ENCODE measurements at regions not wholly inside any gene's neighbourhood (a gene's known extent, or its start where the extent isn't known, plus 50 kb on each side); places are given as distances from the start of the nearest gene placed in this dataset.
"Not testable (repeated sequence)": the region's sequence is repeated elsewhere in the genome, so short reads cannot be mapped to it uniquely, and the experiment has no call there.

- no peak for DNase-seq
Observed at GRCh38 chr2:160550048-160550447, 56.4 kb upstream of the RBMS1 start.

DNA sequence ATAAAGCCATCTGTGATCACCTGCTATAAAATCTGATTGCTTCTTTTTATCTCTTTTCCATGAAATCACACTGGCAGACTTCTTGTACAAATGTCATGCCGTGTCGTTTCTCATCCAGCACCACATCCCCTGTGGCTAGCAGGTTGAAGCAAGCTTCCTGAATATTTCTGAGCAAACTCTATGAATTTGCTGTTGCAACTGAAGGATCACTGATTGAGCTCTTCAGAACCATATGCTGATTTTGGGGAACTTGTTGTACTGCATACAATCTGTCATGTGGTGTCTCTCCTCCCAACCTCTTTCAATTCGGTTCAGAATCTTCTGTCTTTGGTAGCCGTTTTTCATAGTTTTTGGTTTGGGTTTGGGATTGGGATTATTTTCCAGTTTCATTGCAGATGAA, 57.7 kb upstream of the RBMS1 start:
- DNase-seq, result no peak

- DNase-seq, result no peak
Observed at GRCh38 chr2:160555420-160556071, 61.9 kb upstream of the RBMS1 start.

DNA sequence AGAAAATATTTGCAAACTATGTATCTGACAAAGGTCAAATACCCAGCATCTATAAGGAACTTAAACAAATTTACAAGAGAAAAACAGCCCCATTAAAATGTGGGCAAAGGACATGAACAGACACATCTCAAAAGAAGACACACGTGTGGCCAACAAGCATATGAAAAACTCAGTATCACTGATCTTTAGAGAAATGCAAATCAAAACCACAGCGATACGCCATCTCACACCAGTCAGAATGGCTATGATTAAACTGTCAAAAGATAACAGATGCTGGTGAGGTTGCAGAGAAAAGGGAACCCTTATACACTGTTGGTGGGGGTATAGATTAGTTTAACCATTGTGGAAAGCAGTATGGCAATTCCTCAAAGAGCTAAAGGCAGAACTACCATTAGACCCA, 64.3 kb upstream of the RBMS1 start:
- no peak for DNase-seq

DNA sequence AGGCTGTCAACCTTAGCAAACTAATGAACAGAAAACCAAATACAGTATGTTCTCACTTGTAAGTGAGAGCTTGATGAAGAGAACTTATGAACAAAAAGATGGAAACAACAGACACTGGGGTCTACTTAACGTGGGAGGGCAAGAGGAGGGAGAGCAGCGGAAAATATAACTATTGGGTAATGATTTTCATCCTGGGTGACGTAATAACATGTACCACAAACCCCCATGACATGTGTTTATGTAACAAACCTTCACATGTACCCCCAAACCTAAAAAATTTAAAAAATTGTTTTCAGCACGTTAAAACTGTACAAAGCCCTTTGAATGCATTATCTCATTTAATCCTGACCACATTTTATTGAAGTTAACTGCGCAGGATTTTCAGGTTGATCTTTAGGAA, 64.9 kb upstream of the RBMS1 start:
- no peak for DNase-seq

DNA sequence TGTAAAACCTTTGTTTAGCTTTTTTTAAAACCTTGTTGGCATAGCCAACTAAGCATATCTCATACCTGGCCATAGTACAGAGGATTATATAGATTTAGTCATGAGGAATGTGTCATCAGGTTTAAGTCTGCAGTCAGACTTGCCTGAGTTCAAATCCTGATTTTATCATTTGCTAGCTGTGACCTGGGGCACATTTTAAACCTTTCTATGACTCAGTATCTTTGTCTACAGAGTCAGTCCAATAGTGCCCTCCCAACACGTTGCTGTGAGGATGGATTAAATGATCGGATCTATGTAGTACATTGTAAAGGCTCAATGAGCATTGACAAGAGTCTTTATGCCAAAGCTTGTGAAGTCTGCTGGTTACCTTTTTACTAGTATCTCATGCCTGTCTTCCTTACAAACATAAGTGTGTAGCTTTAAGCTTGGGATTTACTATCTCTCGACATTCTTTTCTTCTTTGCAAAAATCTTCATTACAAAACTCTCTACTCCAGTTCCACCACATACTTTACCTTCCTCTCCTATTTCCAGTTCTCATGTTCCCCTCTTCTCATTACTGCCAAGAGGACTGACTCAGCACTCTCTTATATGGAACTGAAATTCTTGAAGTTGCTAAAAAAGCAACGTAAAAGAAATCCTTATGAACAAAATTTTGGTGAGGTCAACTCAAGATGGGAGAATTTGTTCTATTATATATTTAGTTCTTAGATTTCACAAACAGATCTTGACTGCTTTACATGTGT, 68.1 kb upstream of the RBMS1 start:
- no peak for DNase-seq

GRCh38 chr2:160562730-160563129, 69.1 kb upstream of the RBMS1 start:
- no peak for DNase-seq

DNA sequence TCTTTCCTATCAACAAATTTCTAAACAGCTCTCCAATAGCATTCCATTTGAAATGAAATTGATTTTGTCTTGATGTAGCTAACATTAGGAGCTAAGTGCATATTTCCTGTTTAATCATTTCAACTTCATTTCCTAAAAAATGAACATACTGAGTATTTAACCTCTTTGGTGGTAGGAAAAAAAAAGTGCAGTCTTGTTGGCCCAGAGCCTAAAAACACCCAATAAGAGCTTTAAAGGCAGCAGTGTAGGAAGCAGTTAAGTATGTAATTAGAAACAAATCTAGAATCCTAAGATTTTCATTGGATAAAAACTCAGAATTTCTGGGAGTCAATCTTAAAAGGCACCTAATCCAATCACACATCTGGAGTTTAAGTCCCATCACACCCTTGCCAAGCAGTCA, 71.0 kb upstream of the RBMS1 start:
- DNase-seq, result no peak

DNA sequence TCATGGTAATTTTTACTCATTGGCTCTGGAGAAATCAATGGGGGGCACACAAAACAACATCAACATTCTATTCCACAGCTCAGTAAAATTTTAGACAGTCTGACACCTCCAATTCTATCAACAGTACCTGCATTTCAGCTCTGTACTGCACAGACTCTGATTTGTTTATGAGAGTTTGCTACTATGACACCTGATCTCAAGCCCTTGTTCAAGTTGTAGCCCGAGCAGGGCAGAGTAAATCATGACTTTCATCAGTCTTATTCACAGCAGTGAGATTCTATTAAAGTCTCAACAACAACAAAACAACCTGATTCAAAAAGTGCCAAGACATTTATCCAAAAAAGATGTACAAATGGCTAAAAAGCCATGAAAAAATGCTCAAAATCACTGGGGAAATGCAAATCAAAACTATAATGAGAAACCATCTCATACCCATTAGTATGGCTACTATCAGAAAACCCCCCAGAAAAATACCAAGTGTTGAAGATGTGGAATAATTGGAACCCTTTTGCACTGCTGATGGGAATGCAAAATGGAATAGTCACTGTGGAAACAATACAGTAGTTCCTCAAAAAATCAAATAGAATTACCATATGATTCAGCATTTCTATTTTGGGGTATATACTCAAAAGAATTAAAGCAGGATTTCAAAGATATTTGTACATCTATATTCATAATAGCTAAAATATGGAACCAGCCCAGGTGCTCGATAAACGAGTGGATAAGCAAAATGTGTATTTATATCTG, 71.7 kb upstream of the RBMS1 start:
- no peak for DNase-seq

- DNase-seq, result no peak
Observed at GRCh38 chr2:160566717-160567116, 73.1 kb upstream of the RBMS1 start.

DNA sequence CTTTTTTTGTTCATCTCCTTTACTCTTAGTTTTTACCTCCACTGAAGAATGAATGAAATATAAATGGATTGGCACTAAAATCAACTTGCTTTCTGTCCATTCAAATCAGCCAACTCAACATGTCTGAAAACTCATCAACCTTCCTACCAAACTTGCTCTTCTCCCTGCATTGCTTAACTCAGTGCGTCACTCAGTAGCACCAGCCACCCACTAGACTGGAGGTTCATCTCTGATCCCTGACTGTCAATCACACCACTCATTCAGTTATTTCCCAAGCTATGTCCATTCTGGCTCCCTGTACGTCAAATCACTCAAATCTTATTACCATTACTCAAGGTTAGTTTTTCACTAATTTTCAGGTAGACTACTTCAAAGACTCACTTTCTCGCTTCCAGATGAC, 75.2 kb upstream of the RBMS1 start:
- DNase-seq, result no peak

GRCh38 chr2:160570376-160570775, 76.8 kb upstream of the RBMS1 start:
- no peak for DNase-seq

DNA sequence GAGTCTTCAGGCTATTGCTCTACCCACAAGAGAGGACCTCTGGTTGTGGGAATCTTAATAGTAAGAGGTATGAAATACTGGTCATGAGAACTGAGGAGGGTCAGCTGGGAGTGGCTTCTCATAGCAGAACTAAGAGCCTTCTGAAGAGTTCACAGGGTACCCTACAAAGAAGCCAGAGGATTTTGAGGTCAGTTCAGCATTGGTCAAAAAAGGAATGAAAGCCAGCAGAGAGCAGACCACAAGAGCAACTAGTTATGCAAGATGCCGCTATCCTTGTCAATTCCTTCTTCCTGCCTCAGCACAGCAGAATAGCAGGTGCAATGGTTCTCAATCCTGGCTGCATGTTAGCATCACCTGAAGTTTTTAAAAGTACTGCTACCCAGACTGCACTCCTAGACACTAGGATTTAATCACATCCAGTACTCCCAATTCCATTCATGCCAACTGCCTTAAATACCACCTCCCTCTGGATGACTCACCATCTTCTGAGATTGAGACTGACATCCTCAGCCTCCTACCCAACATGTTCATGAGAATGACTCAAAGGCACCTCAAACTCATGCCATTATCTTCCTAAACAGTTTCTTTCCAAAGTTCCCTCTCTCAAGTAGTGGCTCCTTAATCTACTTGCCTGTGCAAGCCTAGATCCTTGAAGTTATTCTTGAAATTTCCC, 81.0 kb upstream of the RBMS1 start:
- no peak for DNase-seq

DNA sequence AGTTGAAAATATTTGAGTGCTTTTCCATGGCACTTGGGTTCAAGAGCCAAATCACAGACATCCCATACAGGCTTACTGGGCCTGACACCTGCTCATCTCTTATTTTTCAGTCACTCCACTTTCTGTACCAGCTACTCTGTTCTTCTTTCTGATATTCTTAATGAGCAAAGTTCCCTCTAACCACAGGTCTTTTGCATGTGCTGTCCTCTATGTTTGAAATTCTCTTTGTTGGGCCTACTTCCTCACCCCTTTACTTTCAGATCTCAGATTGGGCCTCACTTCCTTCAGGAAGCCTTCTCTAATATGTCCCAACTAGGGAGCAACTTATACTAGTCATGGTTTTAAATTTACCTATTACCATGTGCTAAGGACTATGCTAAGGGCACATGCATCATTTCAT, 81.8 kb upstream of the RBMS1 start:
- no peak for DNase-seq

DNA sequence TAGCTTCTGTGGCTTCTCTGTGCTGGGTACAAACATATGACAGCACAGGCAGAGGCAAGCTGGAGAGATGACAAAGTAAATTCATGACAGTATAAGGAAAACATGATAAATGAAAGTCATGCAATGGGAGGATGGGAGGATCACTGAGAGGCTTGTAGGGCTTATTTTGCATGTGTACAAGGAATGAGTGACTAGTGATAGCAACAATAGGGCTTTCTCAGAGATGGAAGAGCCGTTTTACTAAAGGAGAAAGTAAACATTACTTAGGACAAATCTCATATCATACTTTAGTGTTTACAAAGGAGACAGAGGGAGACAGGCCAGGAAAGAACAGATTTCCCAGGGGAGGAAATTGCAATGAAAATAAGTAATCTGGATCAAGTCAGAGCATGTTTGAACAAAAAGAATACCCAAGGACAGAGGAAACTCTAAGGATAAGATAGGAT, 82.5 kb upstream of the RBMS1 start:
- DNase-seq, result no peak

- DNase-seq, result not testable (repeated sequence)
Observed at GRCh38 chr2:160577081-160577480, 83.5 kb upstream of the RBMS1 start.

- DNase-seq, result no peak
Observed at GRCh38 chr2:160581035-160581434, 87.4 kb upstream of the RBMS1 start.

GRCh38 chr2:160581448-160581847, 87.8 kb upstream of the RBMS1 start:
- no peak for DNase-seq

GRCh38 chr2:160582081-160582480, 88.5 kb upstream of the RBMS1 start:
- no peak for DNase-seq

- no peak for DNase-seq
Observed at GRCh38 chr2:160582490-160583145, 89.0 kb upstream of the RBMS1 start.

GRCh38 chr2:160583146-160583535, 89.5 kb upstream of the RBMS1 start:
- DNase-seq, result no peak

DNA sequence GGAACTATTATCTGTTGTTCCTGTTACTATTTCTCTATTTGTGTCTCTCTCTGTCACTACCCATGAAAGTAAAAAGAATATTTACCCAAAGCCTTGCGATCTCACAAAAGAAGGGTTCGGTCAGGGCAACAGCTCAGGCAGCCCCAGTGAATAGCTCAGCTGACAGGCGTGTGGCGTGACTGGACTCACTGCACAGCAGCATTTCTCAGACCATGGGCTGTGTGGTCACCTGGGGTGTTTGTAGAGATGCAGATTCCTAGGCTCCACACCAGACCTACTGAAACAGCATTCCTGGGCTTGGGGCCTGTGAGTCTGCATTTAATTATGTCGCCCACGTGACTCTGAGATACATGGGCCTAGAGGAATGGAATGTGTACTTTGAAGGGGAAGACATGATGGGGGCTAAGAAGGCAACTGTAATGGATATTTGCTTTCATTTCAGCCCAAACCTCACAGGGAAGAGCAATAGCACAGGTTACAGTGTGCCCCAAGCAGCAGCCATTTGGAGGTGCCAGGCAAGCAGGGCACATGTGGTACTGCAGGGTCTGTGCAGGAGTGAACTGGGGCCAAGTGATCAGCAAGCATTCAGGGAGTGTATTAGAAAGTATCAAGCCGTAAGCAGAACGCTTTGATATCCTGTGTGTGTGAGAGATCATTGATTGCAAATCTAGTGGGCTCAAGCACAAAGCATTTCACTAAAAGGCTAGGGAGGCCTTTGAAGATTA, 90.4 kb upstream of the RBMS1 start:
- DNase-seq, result no peak
